ENCODE measurements at regions not wholly inside any gene's neighbourhood (a gene's known extent, or its start where the extent isn't known, plus 50 kb on each side); places are given as distances from the start of the nearest gene placed in this dataset.

GRCh38 chr12:60137513-60137912, 541.7 kb downstream of the SLC16A7 start:
- Histone ChIP-seq H3K4me1 (no peaks in the 10 kb centered on the region), H3K36me3 (no peaks in the 10 kb centered on the region), H3K27ac (no peak overlapping the region), H3K4me3 (no peak overlapping the region), H3K27me3 (no peaks in the 10 kb centered on the region), H3K9me3 (no peaks in the 10 kb centered on the region)
- WGBS, 2 donors, result 0 to 47% methylated on average over 1 of the region's 1 CpG
- TF ChIP-seq CTCF (IDR thresholded peaks at IDR 0.05) (no peak), POLR2A (IDR thresholded peaks at IDR 0.05) (no peak)
- no peak for DNase-seq
- intact Hi-C loops (cut with DNase I), result no loop called here

- H3K4me3 ChIP-seq, result no peak overlapping the region
- H3K9me3 ChIP-seq, result no peaks in the 10 kb centered on the region
- H3K27me3 ChIP-seq, result no peaks in the 10 kb centered on the region
- no peaks in the 10 kb centered on the region for H3K4me1 ChIP-seq
- DNase-seq, result no peak
- TF ChIP-seq POLR2A (IDR thresholded peaks at IDR 0.05), result no peak
- TF ChIP-seq CTCF (IDR thresholded peaks at IDR 0.05), result no peak
- H3K36me3 ChIP-seq, result no peaks in the 10 kb centered on the region
- 30 to 48% methylated on average over 1 of the region's 1 CpG for WGBS, 2 donors
- H3K27ac ChIP-seq, result no peak overlapping the region
- intact Hi-C loops (cut with DNase I), result no loop called here
These were observed 542.7 kb downstream of the SLC16A7 start for GRCh38 chr12:60138526-60138925.

DNA sequence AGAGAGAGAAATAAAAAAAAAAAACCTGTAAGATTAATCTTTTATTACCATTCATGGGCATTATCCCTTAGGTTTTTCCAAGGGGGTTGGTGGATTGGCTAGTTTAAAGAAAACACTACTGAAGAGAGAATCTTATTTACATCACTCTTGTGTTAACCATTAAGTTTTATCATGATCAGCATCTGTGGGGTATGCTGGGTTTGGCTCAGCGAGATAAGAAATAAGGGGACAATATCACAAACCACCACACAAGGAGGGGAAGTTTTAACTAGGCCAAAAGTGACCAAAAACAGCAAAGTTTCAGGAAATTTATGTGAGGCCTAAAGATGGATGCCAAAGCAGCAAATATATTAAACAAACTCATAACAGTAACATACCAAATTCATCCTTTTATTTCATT, 548.6 kb downstream of the SLC16A7 start:
- no peak for DNase-seq
- no peak overlapping the region for H3K27ac ChIP-seq
- WGBS, 2 donors, result 71 to 82% methylated on average over 1 of the region's 1 CpG

DNA sequence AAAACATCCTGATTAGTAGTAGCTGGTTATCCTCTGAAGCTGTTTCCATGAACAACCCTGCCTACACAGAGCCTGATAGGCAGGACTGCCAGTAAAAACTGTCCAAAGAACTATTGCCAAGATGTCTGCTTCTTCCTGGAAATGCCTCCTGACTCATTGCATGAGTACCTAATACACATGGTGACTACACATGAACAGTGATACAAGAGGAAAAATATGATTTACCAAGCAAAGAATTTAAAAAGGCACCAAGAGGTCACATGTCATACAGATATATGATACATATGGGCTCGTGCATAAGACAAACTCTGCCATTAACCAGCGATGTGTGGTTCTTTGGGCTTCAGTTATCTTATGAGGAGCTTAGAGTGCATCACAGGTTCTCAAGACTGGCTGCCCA, 552.3 kb downstream of the SLC16A7 start:
- H3K27me3 ChIP-seq, result no peaks in the 10 kb centered on the region
- intact Hi-C loops (cut with DNase I), result no loop called here
- no peaks in the 10 kb centered on the region for H3K36me3 ChIP-seq
- 50 to 63% methylated on average over 2 of the region's 2 CpGs for WGBS, 2 donors
- TF ChIP-seq POLR2A (IDR thresholded peaks at IDR 0.05) (no peak), CTCF (IDR thresholded peaks at IDR 0.05) (no peak)
- H3K4me3 ChIP-seq, result no peak overlapping the region
- no peaks in the 10 kb centered on the region for H3K9me3 ChIP-seq
- H3K4me1 ChIP-seq, result peaks cover 0 to 26% (median 0%) of the 10 kb centered on the region in 3 donors
- H3K27ac ChIP-seq, result peak overlapping the region in 1 of 4 donors; percentile 47
- DNase-seq, result no peak

More for the DNA sequence above, 548.6 kb downstream of the SLC16A7 start:
- H3K27me3 ChIP-seq, result no peaks in the 10 kb centered on the region
- peaks cover 0 to 14% (median 0%) of the 10 kb centered on the region in 3 donors for H3K4me1 ChIP-seq
- no peaks in the 10 kb centered on the region for H3K9me3 ChIP-seq
- intact Hi-C loops (cut with DNase I), result no loop called here
- H3K4me3 ChIP-seq, result no peak overlapping the region
- TF ChIP-seq POLR2A (IDR thresholded peaks at IDR 0.05) (no peak), CTCF (IDR thresholded peaks at IDR 0.05) (no peak)
- no peaks in the 10 kb centered on the region for H3K36me3 ChIP-seq

DNA sequence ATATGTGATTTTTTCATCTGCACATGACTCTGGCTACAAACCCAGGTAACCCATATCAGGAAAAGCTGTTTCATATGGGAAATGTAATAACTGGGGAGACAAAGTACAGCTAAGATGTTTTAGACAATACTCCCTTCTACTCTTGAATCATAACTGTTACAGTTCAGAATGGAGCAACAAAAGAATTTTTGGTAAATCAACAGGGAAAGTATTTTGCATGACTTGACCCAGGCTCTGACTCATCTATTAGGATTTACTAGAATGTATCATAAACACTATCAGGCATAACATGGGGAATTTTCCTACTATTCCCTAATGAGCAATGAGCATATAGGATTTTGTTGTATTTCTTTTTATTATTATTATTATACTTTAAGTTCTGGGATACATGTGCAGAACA, 553.0 kb downstream of the SLC16A7 start:
- no peaks in the 10 kb centered on the region for H3K9me3 ChIP-seq
- H3K36me3 ChIP-seq, result no peaks in the 10 kb centered on the region
- no peak for DNase-seq
- TF ChIP-seq POLR2A (IDR thresholded peaks at IDR 0.05), result no peak
- intact Hi-C loops (cut with DNase I), result no loop called here
- no peak overlapping the region for H3K27ac ChIP-seq
- no peaks in the 10 kb centered on the region for H3K27me3 ChIP-seq
- H3K4me3 ChIP-seq, result no peak overlapping the region
- peaks cover 0 to 33% (median under 1%) of the 10 kb centered on the region in 3 donors for H3K4me1 ChIP-seq

- DNase-seq, result no peak
- no peak overlapping the region for H3K4me3 ChIP-seq
- WGBS, 2 donors, result 24 to 36% methylated on average over 1 of the region's 1 CpG
- H3K36me3 ChIP-seq, result no peaks in the 10 kb centered on the region
- H3K9me3 ChIP-seq, result no peaks in the 10 kb centered on the region
- peak overlapping the region in 3 of 4 donors; percentile 12 to 58 (median 32) for H3K27ac ChIP-seq
- no peak for TF ChIP-seq POLR2A (IDR thresholded peaks at IDR 0.05)
- no peak for TF ChIP-seq CTCF (IDR thresholded peaks at IDR 0.05)
- H3K27me3 ChIP-seq, result no peaks in the 10 kb centered on the region
- intact Hi-C loops (cut with DNase I), result no loop called here
- H3K4me1 ChIP-seq, result peaks cover 0 to 33% (median 3%) of the 10 kb centered on the region in 3 donors
These were observed 556.9 kb downstream of the SLC16A7 start for GRCh38 chr12:60152756-60153155.
